NT2/D1 (cell line): ENCODE measurements at regions not wholly inside any gene's neighbourhood (a gene's known extent, or its start where the extent isn't known, plus 50 kb on each side); places are given as distances from the start of the nearest gene placed in this dataset.

ENCODE experiments used
- SUZ12 ChIP-seq: IDR thresholded peaks from 2 replicates; pipeline ENCODE4 v1.6.1; 2011; ENCODE audit not compliant: insufficient read length, insufficient read depth; ENCODE audit errors: extremely low read depth
- ZNF274 ChIP-seq: IDR thresholded peaks from 2 replicates; pipeline ENCODE4 v1.6.1; 2011; ENCODE audit warnings: mild to moderate bottlenecking, low read depth, low read length

- TF ChIP-seq ZNF274 (no peak), SUZ12 (no peak)
Observed at GRCh38 chr5:166163996-166164610, 2127.3 kb upstream of the WWC1 start.
